Endothelial cell of umbilical vein (primary cell): ENCODE measurements at regions not wholly inside any gene's neighbourhood (a gene's known extent, or its start where the extent isn't known, plus 50 kb on each side); places are given as distances from the start of the nearest gene placed in this dataset.

ENCODE experiments used
- BruUV-seq: library from RNA; stranded (reverse); fragments of 400-500 nt; replicated peaks from 2 replicates; lab custom pipeline; 2021; lab: Mats Ljungman, UMichigan
- CTCF ChIA-PET: fragments of 300-600, 350-600 bp; sonication (Branson Sonifier 250); formaldehyde crosslinking; loops from one replicate; lab custom pipeline; 2021; ENCODE audit warnings: antibody characterized with exemption, inconsistent platforms; lab: Charles Lee
- POLR2A ChIA-PET: fragments of 300-600, 350-600 bp; sonication (Branson Sonifier 250); formaldehyde crosslinking; loops from one replicate; lab custom pipeline; 2021; ENCODE audit warnings: antibody characterized with exemption, inconsistent platforms; lab: Charles Lee
- DNase-seq: peaks from one replicate; pipeline ENCODE4 v3.0.0-alpha.2; 2011; ENCODE audit warnings: low read depth, low spot score
- FAIRE-seq: peaks from 2 replicates; lab custom pipeline; 2011; peaks lifted over from hg19 to GRCh38; lab: Jason Lieb, UNC
- H2AFZ ChIP-seq: 2 replicates; pipeline ENCODE4 v1.6.0; 2012; ENCODE audit warnings: low read depth, low read length, control low read depth, inconsistent platforms
- H3K27ac ChIP-seq: 2 replicates; pipeline ENCODE4 v1.5.1; 2011; ENCODE audit warnings: low read depth, mild to moderate bottlenecking, control low read depth, low read length, moderate library complexity; ENCODE audit not compliant: insufficient read depth
- H3K27me3 ChIP-seq, 2 experiments: 2 replicates each; pipeline versions ENCODE4 v1.6.0 to v1.6.1; 2011; ENCODE audit warnings: low read length in 2 of 2, mixed read lengths in 1 of 2; ENCODE audit not compliant: control insufficient read depth in 2 of 2, insufficient read depth in 2 of 2
- H3K36me3 ChIP-seq, 2 experiments: 2 replicates in 1 of 2; 3 replicates in 1 of 2; pipeline ENCODE4 v1.5.1; 2011; ENCODE audit warnings: low read length in 2 of 2, mild to moderate bottlenecking in 1 of 2, moderate library complexity in 1 of 2; ENCODE audit not compliant: control insufficient read depth in 2 of 2, insufficient read depth in 2 of 2; ENCODE audit errors: extremely low read depth in 1 of 2
- H3K4me1 ChIP-seq: 3 replicates; pipeline ENCODE4 v1.5.1; 2011; ENCODE audit warnings: mild to moderate bottlenecking, low read length; ENCODE audit not compliant: control insufficient read depth, insufficient read depth; ENCODE audit errors: extremely low read depth
- H3K4me2 ChIP-seq: 2 replicates; pipeline ENCODE4 v1.6.1; 2011; ENCODE audit warnings: low read length, control low read depth, mixed read lengths; ENCODE audit not compliant: insufficient read depth
- H3K4me3 ChIP-seq, 3 experiments: fragments of 200-600 bp in 1 of 3; sonication (generic), shearing (Covaris generic) in 1 of 3; replicated peaks in 1 of 3; 2 replicates each; pipeline ENCODE4 v1.5.1; 2011 to 2016; ENCODE audit warnings: control low read depth in 3 of 3, low read length in 3 of 3, mild to moderate bottlenecking in 2 of 3, inconsistent platforms in 1 of 3, low read depth in 1 of 3, moderate library complexity in 1 of 3; ENCODE audit not compliant: insufficient read depth in 1 of 3
- H3K79me2 ChIP-seq: 2 replicates; pipeline ENCODE4 v1.6.0; 2012; ENCODE audit warnings: low read length, inconsistent platforms; ENCODE audit not compliant: control insufficient read depth, insufficient read depth
- H3K9ac ChIP-seq: replicated peaks from 2 replicates; pipeline ENCODE3; 2011; ENCODE audit warnings: low read length, control low read depth; ENCODE audit not compliant: insufficient read depth; ENCODE audit errors: extremely low read depth
- H3K9me1 ChIP-seq: replicated peaks from 3 replicates; pipeline ENCODE4 v1.6.0; 2011; ENCODE audit warnings: mild to moderate bottlenecking, low read length; ENCODE audit not compliant: control insufficient read depth, insufficient read depth; ENCODE audit errors: extremely low read depth
- H3K9me3 ChIP-seq: replicated peaks from 2 replicates; pipeline ENCODE4 v1.5.1; 2012; ENCODE audit warnings: low read length, inconsistent platforms; ENCODE audit not compliant: control insufficient read depth, insufficient read depth
- H4K20me1 ChIP-seq: replicated peaks from 2 replicates; pipeline ENCODE3; 2011; ENCODE audit warnings: mild to moderate bottlenecking, low read length; ENCODE audit not compliant: control insufficient read depth, insufficient read depth; ENCODE audit errors: extremely low read depth
- EZH2 ChIP-seq: IDR thresholded peaks from 2 replicates; pipeline ENCODE4 v1.6.1; 2012; ENCODE audit warnings: borderline replicate concordance, low read depth, mild to moderate bottlenecking, moderate library complexity, low read length, inconsistent platforms; ENCODE audit not compliant: severe bottlenecking
- FOS ChIP-seq: IDR thresholded peaks from 2 replicates; pipeline ENCODE4 v1.6.1; 2011; ENCODE audit warnings: mild to moderate bottlenecking, low read length, moderate library complexity, borderline replicate concordance; ENCODE audit not compliant: insufficient read depth
- GATA2 ChIP-seq: IDR thresholded peaks from 2 replicates; pipeline ENCODE4 v1.7.0; 2011; ENCODE audit warnings: low read depth, mild to moderate bottlenecking, moderate library complexity, mixed read lengths, low read length; ENCODE audit not compliant: insufficient read length, insufficient read depth
- JUN ChIP-seq: IDR thresholded peaks from 2 replicates; pipeline ENCODE4 v1.6.1; 2011; ENCODE audit warnings: borderline replicate concordance, low read depth; ENCODE audit not compliant: insufficient read length, insufficient read depth
- MAX ChIP-seq: IDR thresholded peaks from 2 replicates; pipeline ENCODE4 v1.6.1; 2011; ENCODE audit not compliant: insufficient read depth, insufficient read length
- MYC ChIP-seq: IDR thresholded peaks from one replicate; pipeline ENCODE4 v1.6.1; 2011; ENCODE audit warnings: mild to moderate bottlenecking, low read depth, low read length
- POLR2A ChIP-seq: IDR thresholded peaks from 2 replicates; pipeline ENCODE4 v1.6.1; 2012; ENCODE audit warnings: low read depth, mild to moderate bottlenecking, control low read depth, low read length
- POLR2AphosphoS5 ChIP-seq: IDR thresholded peaks from 2 replicates; pipeline ENCODE4 v1.6.1; 2012; ENCODE audit warnings: low read depth, mild to moderate bottlenecking, control low read depth, low read length, moderate library complexity; ENCODE audit not compliant: insufficient read depth
- dilution Hi-C: fragments of 300-500 bp; cut with MboI; formaldehyde crosslinking; loops from one replicate; pipeline ENCODE4 v1.15.0; 2019; ENCODE audit warnings: low sequenced_read_pairs; ENCODE audit not compliant: extremely low pct_ligation_motif_present
- intact Hi-C: fragments of 100-400 bp; cut with micrococcal nuclease; formaldehyde crosslinking; loops from one replicate; pipeline ENCODE4 v1.10.0; 2022
- TF ChIP-seq, protein P1 (sequence below), 2 donors: IDR thresholded peaks; 1 replicate in 1 of 2; 2 replicates in 1 of 2; pipeline ENCODE4 v1.5.1; 2011; ENCODE audit warnings: low read length in 2 of 2, mild to moderate bottlenecking in 2 of 2, moderate library complexity in 2 of 2, control low read depth in 1 of 2, inconsistent platforms in 1 of 2, low read depth in 1 of 2; ENCODE audit not compliant: insufficient read depth in 1 of 2; ENCODE audit errors: extremely low read depth in 1 of 2

- FAIRE-seq (no peak), DNase-seq (no peak)
- TF ChIP-seq, protein P1, sequence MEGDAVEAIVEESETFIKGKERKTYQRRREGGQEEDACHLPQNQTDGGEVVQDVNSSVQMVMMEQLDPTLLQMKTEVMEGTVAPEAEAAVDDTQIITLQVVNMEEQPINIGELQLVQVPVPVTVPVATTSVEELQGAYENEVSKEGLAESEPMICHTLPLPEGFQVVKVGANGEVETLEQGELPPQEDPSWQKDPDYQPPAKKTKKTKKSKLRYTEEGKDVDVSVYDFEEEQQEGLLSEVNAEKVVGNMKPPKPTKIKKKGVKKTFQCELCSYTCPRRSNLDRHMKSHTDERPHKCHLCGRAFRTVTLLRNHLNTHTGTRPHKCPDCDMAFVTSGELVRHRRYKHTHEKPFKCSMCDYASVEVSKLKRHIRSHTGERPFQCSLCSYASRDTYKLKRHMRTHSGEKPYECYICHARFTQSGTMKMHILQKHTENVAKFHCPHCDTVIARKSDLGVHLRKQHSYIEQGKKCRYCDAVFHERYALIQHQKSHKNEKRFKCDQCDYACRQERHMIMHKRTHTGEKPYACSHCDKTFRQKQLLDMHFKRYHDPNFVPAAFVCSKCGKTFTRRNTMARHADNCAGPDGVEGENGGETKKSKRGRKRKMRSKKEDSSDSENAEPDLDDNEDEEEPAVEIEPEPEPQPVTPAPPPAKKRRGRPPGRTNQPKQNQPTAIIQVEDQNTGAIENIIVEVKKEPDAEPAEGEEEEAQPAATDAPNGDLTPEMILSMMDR (IDR thresholded peaks at IDR 0.05; ENCODE audit: extremely low read depth in 1 of 2, insufficient read depth in 1 of 2, low read depth in 1 of 2, low read length in 2 of 2), result no peak
- no peak for TF ChIP-seq MAX
- no peak for TF ChIP-seq GATA2
- TF ChIP-seq FOS, result no peak
- no peak for TF ChIP-seq JUN
- BruUV-seq, result no TSS peak
- H3K79me2 ChIP-seq, result no peaks in the 10 kb centered on the region
- no peaks in the 10 kb centered on the region for H3K36me3 ChIP-seq
- intact Hi-C loops (no loop called here), dilution Hi-C loops (no loop called here)
- no peaks in the 10 kb centered on the region for H4K20me1 ChIP-seq
- no peaks in the 10 kb centered on the region for H3K27me3 ChIP-seq
- H3K9me1 ChIP-seq, result no peaks in the 10 kb centered on the region
- H3K9ac ChIP-seq, result no peak overlapping the region
- no peak overlapping the region for H3K27ac ChIP-seq
- CTCF ChIA-PET, result interaction anchor here (0.6 kb wide), 1 partner anchor 1776 kb away, joined by 3 read pairs; no protein-coding TSS in a partner anchor
- H3K9me3 ChIP-seq, result no peaks in the 10 kb centered on the region
- H3K4me3 ChIP-seq, result no peak overlapping the region
- no peak overlapping the region for H2AFZ ChIP-seq
- H3K4me1 ChIP-seq, result no peaks in the 10 kb centered on the region
- POLR2A ChIA-PET, result no interaction called here
- H3K4me2 ChIP-seq, result no peak overlapping the region
Observed at GRCh38 chr13:67328895-67329294, 98.8 kb upstream of the PCDH9 start.

- Histone ChIP-seq H3K9ac (no peak overlapping the region), H3K4me2 (no peak overlapping the region), H2AFZ (no peak overlapping the region), H3K9me1 (no peaks in the 10 kb centered on the region), H4K20me1 (no peaks in the 10 kb centered on the region), H3K27ac (no peak overlapping the region), H3K27me3 (no peaks in the 10 kb centered on the region), H3K79me2 (no peaks in the 10 kb centered on the region), H3K36me3 (no peaks in the 10 kb centered on the region), H3K4me3 (no peak overlapping the region), H3K9me3 (no peaks in the 10 kb centered on the region), H3K4me1 (no peaks in the 10 kb centered on the region)
- no TSS peak for BruUV-seq
- TF ChIP-seq GATA2 (no peak), MAX (no peak), JUN (no peak), EZH2 (no peak), POLR2A (no peak), FOS (no peak), MYC (no peak), POLR2AphosphoS5 (no peak)
- TF ChIP-seq, protein P1 (IDR thresholded peaks at IDR 0.05; ENCODE audit: extremely low read depth in 1 of 2, insufficient read depth in 1 of 2, low read depth in 1 of 2, low read length in 2 of 2), result no peak
- DNase-seq (no peak), FAIRE-seq (no peak)
- CTCF ChIA-PET, result no interaction called here
- intact Hi-C loops, result no loop called here
- POLR2A ChIA-PET, result no interaction called here
- dilution Hi-C loops, result no loop called here
Observed at GRCh38 chr13:67318860-67319259, 88.7 kb upstream of the PCDH9 start.
